LNCaP clone FGC (cell line): ENCODE measurements at regions not wholly inside any gene's neighbourhood (a gene's known extent, or its start where the extent isn't known, plus 50 kb on each side); places are given as distances from the start of the nearest gene placed in this dataset.

Experiments
- DNase-seq: peaks from one replicate; pipeline ENCODE4 v3.0.0-alpha.2; 2011; ENCODE audit warnings: low read depth
- H3K4me3 ChIP-seq: 2 replicates; pipeline ENCODE4 v1.5.1; 2011; ENCODE audit warnings: mild to moderate bottlenecking, low read depth, low read length, control low read depth
- CTCF ChIP-seq: IDR thresholded peaks from 2 replicates; pipeline ENCODE4 v1.5.1; 2012; ENCODE audit warnings: mild to moderate bottlenecking; ENCODE audit not compliant: control insufficient read depth, insufficient read depth; ENCODE audit errors: extremely low read depth

- H3K4me3 ChIP-seq: no peak overlapping the region
- DNase-seq: no peak
- TF ChIP-seq CTCF: no peak
Measured at GRCh38 chr12:126719912-126720705, 1546.9 kb upstream of the TMEM132C start.

DNA sequence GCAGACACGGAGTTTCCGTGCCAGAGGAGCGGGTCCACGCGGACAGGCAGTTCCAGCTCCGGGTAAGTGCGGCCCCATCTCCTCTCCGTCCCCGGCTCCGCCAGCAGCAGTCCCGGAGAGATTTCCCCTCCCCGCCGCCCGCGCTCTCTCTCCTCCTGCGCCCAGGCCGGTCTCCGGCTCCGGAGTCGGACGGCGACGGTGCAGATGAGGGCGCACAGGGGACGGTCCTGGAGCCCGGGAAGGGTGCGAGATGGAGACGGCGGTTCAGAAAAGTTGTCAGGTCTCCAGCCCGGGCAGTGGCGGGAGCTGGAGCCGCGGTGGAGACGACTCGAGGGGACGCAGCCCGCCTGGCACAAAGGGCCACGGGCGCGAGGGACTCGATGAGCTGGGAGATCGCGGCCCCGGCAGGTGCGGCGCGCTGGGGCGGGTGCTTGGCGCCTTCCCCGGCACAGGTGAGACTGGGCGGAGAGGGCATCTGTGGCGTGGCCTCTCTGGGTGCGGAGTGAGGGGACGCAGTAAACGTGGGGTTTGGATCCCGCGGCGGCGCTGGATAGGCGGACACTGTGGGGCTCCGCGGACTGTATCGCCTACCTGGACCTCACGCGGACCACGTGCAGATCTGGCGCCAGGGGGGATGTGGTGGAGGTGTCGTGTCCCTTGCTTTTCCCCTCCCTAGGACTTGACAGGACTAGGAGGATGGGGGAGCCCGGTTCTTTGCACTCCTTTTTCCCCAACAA, 1540.3 kb upstream of the TMEM132C start:
- no peak for DNase-seq
- no peak for TF ChIP-seq CTCF
- H3K4me3 ChIP-seq: no peak overlapping the region

GRCh38 chr12:126727218-126728075, 1539.5 kb upstream of the TMEM132C start:
- no peak overlapping the region for H3K4me3 ChIP-seq
- no peak for DNase-seq
- TF ChIP-seq CTCF: no peak

GRCh38 chr12:126734296-126734695, 1532.7 kb upstream of the TMEM132C start:
- no peak for TF ChIP-seq CTCF
- H3K4me3 ChIP-seq: no peak overlapping the region
- no peak for DNase-seq

DNA sequence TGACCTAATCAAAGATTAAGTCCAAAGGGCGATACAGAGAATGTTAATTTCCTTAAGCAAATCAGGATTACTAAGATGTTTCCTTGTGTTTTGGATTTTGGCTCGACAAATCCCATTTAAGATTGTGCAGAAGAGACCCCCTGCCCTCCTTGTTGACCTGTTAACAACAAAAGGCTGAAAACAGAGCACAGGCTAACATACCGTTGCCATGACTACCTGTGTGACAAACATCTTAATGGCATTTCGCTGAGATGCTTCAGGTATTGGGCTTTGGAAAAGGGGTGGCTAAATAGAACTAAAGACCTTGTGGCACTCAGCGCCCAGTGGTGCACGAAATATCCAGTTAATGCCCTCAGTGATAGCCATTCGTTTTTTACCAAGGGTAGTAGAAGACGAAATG, 1532.3 kb upstream of the TMEM132C start:
- no peak overlapping the region for H3K4me3 ChIP-seq
- DNase-seq: no peak
- TF ChIP-seq CTCF: no peak

- no peak overlapping the region for H3K4me3 ChIP-seq
- no peak for DNase-seq
- no peak for TF ChIP-seq CTCF
Measured at GRCh38 chr12:126741536-126742240, 1525.3 kb upstream of the TMEM132C start.
